ENCODE measurements at regions not wholly inside any gene's neighbourhood (a gene's known extent, or its start where the extent isn't known, plus 50 kb on each side); places are given as distances from the start of the nearest gene placed in this dataset.

DNA sequence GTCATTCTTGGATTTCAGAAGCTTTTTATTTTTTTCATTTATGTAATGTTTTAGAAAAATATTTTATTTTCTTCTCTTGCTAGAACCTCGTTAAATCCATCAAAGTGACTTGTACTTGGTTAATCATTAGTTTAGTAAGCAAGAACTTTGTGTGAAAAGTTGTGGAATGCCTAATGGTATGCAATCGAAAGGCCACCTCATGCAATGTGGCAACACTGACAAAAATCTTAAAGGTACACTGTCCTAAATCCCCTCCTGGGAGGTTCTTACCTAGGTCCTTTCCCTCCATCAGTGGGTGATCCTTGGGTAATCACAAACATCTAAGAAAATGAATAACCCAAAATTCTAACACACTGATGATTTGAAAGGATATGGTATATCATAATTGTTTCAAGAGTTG, 304.2 kb downstream of the DNAH5 start:
- H3K36me3 Mint-ChIP-seq = no peaks in the 10 kb centered on the region
- no peak overlapping the region for H3K27ac Mint-ChIP-seq
- no peaks in the 10 kb centered on the region for H3K4me1 Mint-ChIP-seq (ENCODE audit: low read depth in 2 of 2)
- no peak for ATAC-seq
- no peak overlapping the region for H3K4me3 Mint-ChIP-seq
- peaks cover 14% of the 10 kb centered on the region for H3K9me3 Mint-ChIP-seq
- H3K27me3 Mint-ChIP-seq = no peaks in the 10 kb centered on the region
- DNase-seq (ENCODE audit: low spot score) = no peak

GRCh38 chr5:13632676-13633075, 311.8 kb downstream of the DNAH5 start:
- DNase-seq (ENCODE audit: low spot score) (no peak), ATAC-seq (no peak)
- no peaks in the 10 kb centered on the region for H3K27me3 Mint-ChIP-seq
- H3K4me3 Mint-ChIP-seq = no peak overlapping the region
- H3K36me3 Mint-ChIP-seq = no peaks in the 10 kb centered on the region
- H3K4me1 Mint-ChIP-seq (ENCODE audit: low read depth in 2 of 2) = no peaks in the 10 kb centered on the region
- H3K9me3 Mint-ChIP-seq = peaks cover 11% of the 10 kb centered on the region
- H3K27ac Mint-ChIP-seq = no peak overlapping the region

- H3K36me3 Mint-ChIP-seq = no peaks in the 10 kb centered on the region
- H3K4me1 Mint-ChIP-seq (ENCODE audit: low read depth in 2 of 2) = no peaks in the 10 kb centered on the region
- H3K27ac Mint-ChIP-seq = no peak overlapping the region
- no peaks in the 10 kb centered on the region for H3K27me3 Mint-ChIP-seq
- H3K4me3 Mint-ChIP-seq = no peak overlapping the region
- ATAC-seq (no peak), DNase-seq (ENCODE audit: low spot score) (no peak)
- peaks cover 11% of the 10 kb centered on the region for H3K9me3 Mint-ChIP-seq
Measured at GRCh38 chr5:13629218-13629617, 315.3 kb downstream of the DNAH5 start.

DNA sequence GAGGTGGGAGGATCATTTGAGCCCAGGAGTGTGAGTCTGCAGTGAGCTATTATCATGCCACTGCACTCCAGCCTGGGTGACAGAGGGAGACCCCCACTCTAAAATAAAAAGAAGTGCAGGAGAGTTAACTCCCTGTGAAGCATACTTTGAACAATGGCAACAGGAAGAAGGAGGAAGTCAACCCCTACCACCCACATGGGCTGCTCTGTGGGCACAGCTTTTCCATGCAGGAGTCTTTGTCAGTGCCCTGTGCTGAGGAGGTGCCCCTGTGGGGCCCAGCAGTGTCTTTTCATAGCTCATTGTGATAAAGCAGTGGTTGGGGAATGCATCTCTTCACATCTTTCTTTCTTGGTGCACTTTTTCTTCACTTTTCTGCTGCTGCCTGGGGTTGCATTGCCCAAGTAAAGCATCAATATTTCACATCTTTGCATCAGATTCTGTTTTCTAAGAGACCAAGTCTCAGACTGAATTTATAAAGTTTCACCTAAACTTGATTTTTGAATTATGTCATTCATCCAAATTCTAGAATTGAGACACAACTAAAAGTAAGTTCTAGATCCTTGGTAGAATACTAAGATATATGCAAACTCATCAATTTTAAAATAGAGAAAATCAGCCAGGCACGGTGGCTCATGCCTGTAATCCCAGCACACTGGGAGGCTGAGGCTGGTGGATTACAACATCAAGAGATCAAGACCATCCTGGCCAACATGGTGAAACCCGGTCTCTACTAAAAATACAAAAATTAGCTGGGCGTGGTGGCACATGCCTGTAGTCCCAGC, 316.6 kb downstream of the DNAH5 start:
- DNase-seq (ENCODE audit: low spot score) (no peak), ATAC-seq (no peak)
- no peak overlapping the region for H3K27ac Mint-ChIP-seq
- no peaks in the 10 kb centered on the region for H3K27me3 Mint-ChIP-seq
- peaks cover 13% of the 10 kb centered on the region for H3K9me3 Mint-ChIP-seq
- no peak overlapping the region for H3K4me3 Mint-ChIP-seq
- H3K4me1 Mint-ChIP-seq (ENCODE audit: low read depth in 2 of 2) = no peaks in the 10 kb centered on the region
- no peaks in the 10 kb centered on the region for H3K36me3 Mint-ChIP-seq

DNA sequence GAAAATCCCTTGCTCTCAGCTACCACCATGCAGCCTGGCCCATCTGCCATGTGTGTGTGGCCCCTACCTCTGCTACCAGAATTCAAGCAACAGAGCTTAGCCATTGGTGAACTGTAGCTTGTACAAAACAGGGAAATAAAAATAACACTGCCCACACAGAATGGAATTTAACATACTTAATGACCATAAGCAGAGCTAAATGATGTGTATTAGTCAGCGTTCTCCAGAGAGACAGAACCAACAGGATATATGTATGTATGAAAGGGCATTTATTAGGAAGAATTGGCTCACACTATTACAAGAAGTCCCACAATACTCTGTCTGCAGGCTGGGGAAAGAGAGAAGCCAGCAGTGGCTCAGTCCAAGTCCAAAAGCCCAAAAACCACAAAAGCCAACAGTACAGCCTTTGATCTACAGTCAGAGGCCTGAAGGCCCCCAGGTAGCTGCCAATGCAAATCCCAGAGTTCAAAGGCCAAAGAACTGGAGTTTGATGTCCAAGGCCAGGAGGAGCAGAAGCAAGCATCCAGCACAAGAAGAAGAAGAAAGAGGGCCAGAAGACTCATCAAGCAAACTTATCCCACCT, 318.8 kb downstream of the DNAH5 start:
- no peak for ATAC-seq
- no peak overlapping the region for H3K4me3 Mint-ChIP-seq
- H3K27me3 Mint-ChIP-seq = no peaks in the 10 kb centered on the region

DNA sequence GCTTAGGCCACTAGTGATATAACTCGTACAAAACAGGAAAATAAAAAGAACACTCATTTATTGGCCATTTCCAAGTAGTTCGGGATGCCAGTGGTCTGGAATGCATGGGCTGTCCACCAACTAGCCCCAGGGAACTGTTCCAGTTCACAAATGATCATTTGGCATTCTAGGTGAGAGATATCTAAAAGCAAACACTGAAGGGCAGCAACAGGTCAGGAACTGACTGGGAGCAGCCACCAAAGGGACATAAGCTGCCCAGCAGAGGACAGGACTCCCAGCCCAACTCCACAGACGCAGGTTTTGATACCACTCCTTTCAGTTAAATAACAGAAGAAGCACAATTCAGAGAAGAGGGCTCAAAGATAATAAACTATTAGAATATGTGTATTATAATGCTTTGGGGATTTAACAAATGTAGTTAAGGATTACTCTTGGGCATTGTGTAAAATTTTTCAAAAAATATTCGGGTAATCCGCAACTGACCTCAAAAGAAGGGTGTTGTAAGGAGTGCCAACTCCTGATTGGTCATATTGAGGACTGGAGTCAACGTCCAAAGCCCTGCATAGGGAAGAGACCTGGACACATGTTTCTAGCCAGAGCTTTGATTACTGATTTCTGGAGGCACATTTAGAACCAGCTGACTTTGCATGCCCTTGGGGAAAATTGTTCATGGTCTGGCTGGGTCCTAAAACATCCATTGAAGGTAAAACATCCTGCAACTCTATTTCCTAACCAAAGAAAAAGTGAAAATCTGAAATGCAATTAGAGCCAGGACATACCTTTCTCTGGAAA, 320.0 kb downstream of the DNAH5 start:
- peaks cover 16% of the 10 kb centered on the region for H3K9me3 Mint-ChIP-seq
- no peak for DNase-seq (ENCODE audit: low spot score)
- no peak overlapping the region for H3K27ac Mint-ChIP-seq
- H3K4me3 Mint-ChIP-seq = no peak overlapping the region
- H3K27me3 Mint-ChIP-seq = no peaks in the 10 kb centered on the region
- H3K36me3 Mint-ChIP-seq = no peaks in the 10 kb centered on the region
- no peak for ATAC-seq
- no peaks in the 10 kb centered on the region for H3K4me1 Mint-ChIP-seq (ENCODE audit: low read depth in 2 of 2)

More for the DNA sequence above, 318.8 kb downstream of the DNAH5 start:
- DNase-seq (ENCODE audit: low spot score) = no peak
- Mint-ChIP-seq H3K4me1 (ENCODE audit: low read depth in 2 of 2) (no peaks in the 10 kb centered on the region), H3K27ac (no peak overlapping the region), H3K9me3 (peaks cover 14% of the 10 kb centered on the region), H3K36me3 (no peaks in the 10 kb centered on the region)

GRCh38 chr5:13613621-13614020, 330.9 kb downstream of the DNAH5 start:
- ATAC-seq (no peak), DNase-seq (ENCODE audit: low spot score) (no peak)
- peaks cover 22% of the 10 kb centered on the region for H3K9me3 Mint-ChIP-seq

DNA sequence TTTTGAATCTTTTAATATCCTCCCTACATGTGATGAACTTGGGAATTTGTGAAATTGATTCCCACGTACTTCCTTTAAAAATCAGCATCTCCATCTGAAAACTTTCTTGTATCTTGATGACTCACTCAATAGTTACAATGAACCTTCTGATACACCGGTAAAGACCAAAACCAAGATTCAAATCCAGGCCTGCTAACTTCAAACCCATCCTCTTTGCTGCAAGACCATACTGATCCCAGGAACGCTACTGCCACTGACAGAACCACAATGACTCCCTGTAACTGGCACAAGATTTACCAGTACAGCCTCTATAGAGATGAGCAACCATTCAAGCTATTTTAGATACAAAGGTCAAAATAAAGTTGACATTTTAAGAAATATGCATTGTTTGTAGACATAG, 332.9 kb downstream of the DNAH5 start:
- Mint-ChIP-seq H3K4me1 (ENCODE audit: low read depth in 2 of 2) (no peaks in the 10 kb centered on the region), H3K27ac (no peak overlapping the region), H3K4me3 (no peak overlapping the region), H3K9me3 (peaks cover 30% of the 10 kb centered on the region), H3K36me3 (peaks cover 12% of the 10 kb centered on the region), H3K27me3 (no peaks in the 10 kb centered on the region)
- ATAC-seq (no peak), DNase-seq (ENCODE audit: low spot score) (no peak)

More at GRCh38 chr5:13613621-13614020, 330.9 kb downstream of the DNAH5 start:
- Mint-ChIP-seq H3K4me1 (ENCODE audit: low read depth in 2 of 2) (no peaks in the 10 kb centered on the region), H3K27me3 (no peaks in the 10 kb centered on the region), H3K27ac (no peak overlapping the region), H3K4me3 (no peak overlapping the region), H3K36me3 (peaks cover 12% of the 10 kb centered on the region)

DNA sequence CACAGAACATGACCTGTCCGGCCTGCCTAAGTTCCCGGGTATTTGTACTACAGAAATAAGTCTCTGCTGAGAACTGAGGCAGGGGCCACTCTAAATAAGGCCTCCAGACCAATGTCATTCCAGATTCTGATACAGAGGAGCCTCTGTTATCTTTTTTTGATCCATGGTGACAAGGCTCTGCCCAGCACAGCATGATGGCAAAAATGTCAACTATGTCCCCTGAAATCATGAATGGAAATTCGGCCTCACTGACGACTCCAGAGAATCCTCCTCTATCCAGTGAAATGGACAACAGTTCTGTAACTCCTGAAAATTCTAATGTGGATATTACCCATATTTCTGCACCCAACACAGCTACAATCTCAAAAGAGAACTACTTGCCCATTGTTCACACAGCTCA, 335.0 kb downstream of the DNAH5 start:
- Mint-ChIP-seq H3K4me3 (no peak overlapping the region), H3K9me3 (peaks cover 18% of the 10 kb centered on the region), H3K36me3 (no peaks in the 10 kb centered on the region), H3K27ac (no peak overlapping the region), H3K4me1 (ENCODE audit: low read depth in 2 of 2) (no peaks in the 10 kb centered on the region), H3K27me3 (no peaks in the 10 kb centered on the region)
- no peak for ATAC-seq
- no peak for DNase-seq (ENCODE audit: low spot score)

DNA sequence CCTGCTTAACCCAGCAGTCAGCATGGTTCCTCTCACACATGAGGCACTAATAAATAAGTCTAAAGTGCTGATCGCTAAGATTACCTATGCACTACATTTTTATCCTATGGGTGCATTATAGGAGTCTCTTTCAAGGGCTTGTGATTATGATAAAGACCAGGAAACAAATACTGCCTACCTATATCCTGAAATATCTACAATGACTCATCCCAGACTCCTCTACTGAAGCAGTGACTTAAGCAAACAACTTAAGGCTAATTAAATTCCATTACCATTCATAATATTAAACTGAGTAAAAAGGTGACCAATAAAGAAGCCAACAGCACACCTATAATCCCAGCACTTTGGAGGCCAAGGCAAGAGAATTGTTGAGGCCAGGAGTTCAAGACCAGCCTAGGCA, 338.4 kb downstream of the DNAH5 start:
- no peak for DNase-seq (ENCODE audit: low spot score)
- no peaks in the 10 kb centered on the region for H3K36me3 Mint-ChIP-seq
- H3K27ac Mint-ChIP-seq = no peak overlapping the region
- no peaks in the 10 kb centered on the region for H3K27me3 Mint-ChIP-seq
- no peak for ATAC-seq
- peaks cover 15% of the 10 kb centered on the region for H3K9me3 Mint-ChIP-seq
- H3K4me3 Mint-ChIP-seq = no peak overlapping the region
- no peaks in the 10 kb centered on the region for H3K4me1 Mint-ChIP-seq (ENCODE audit: low read depth in 2 of 2)

DNA sequence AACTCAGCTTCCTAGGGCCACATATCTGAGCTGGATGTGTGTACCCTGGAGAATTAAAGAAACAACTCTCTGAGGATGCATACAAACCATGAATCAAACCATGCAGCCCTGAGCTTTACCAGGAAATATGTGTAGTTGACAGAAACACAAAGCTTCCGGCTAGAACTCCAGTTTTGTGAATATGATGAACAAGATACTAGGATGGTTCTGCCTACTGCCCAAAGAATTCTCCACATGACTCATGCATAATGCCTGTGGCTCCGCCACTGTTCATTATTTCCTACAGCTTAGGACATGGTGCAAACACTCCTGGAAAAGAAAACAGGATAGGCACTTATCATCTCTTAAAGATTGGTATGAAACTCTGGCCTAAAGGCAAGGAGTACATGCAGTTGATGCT, 343.4 kb downstream of the DNAH5 start:
- no peaks in the 10 kb centered on the region for H3K36me3 Mint-ChIP-seq
- peaks cover 13% of the 10 kb centered on the region for H3K9me3 Mint-ChIP-seq
- ATAC-seq (no peak), DNase-seq (ENCODE audit: low spot score) (no peak)
- H3K27me3 Mint-ChIP-seq = no peaks in the 10 kb centered on the region
- H3K4me1 Mint-ChIP-seq (ENCODE audit: low read depth in 2 of 2) = no peaks in the 10 kb centered on the region
- H3K27ac Mint-ChIP-seq = no peak overlapping the region
- H3K4me3 Mint-ChIP-seq = no peak overlapping the region

DNA sequence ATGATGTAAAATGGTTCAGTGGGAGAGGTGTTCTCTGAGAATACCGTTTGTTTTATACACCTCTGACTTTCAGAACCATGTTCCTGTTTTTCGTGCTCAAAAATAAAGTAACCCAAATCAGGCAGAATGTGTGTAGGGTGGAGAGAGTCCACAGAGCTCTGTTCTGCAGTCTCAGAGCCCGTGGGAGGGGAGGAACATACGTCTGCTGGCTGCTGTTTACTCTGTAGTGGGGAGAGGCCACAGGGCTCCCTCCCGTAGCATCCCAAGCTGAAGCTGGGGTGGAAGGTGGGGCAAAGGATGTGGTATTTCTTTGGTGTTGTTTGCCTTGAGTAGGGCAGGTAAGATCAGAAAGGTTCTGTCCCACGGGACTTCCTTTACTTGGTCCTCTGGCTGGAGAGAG, 348.5 kb downstream of the DNAH5 start:
- Mint-ChIP-seq H3K27ac (no peak overlapping the region), H3K4me3 (no peak overlapping the region), H3K27me3 (no peaks in the 10 kb centered on the region), H3K36me3 (no peaks in the 10 kb centered on the region), H3K9me3 (peaks cover 16% of the 10 kb centered on the region), H3K4me1 (ENCODE audit: low read depth in 2 of 2) (no peaks in the 10 kb centered on the region)
- DNase-seq (ENCODE audit: low spot score) (no peak), ATAC-seq (no peak)

GRCh38 chr5:13591621-13592020, 352.9 kb downstream of the DNAH5 start:
- no peak overlapping the region for H3K27ac Mint-ChIP-seq
- no peaks in the 10 kb centered on the region for H3K27me3 Mint-ChIP-seq
- H3K36me3 Mint-ChIP-seq = no peaks in the 10 kb centered on the region
- no peaks in the 10 kb centered on the region for H3K4me1 Mint-ChIP-seq (ENCODE audit: low read depth in 2 of 2)
- H3K9me3 Mint-ChIP-seq = peaks cover 13% of the 10 kb centered on the region
- ATAC-seq = no peak
- H3K4me3 Mint-ChIP-seq = no peak overlapping the region
- DNase-seq (ENCODE audit: low spot score) = no peak

DNA sequence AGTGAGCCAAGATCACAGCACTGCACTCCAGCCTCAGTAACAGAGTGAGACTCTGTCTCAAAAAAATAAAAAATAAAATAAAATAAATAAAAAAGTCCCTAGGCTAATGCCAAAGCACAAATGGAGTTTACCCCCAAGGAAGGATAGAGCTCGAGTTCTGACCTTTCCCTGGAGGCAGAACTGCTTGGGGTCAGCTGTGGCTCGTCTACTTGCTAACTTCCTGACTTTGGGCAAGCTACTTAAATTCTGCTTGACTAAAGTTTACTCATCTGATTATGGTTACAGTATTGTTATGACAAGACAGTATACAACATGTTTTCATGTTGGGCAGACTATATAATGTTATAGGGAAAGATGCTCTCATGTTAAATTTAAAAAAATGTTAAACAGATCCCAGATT, 359.2 kb downstream of the DNAH5 start:
- no peak overlapping the region for H3K27ac Mint-ChIP-seq
- no peak overlapping the region for H3K4me3 Mint-ChIP-seq
- no peaks in the 10 kb centered on the region for H3K4me1 Mint-ChIP-seq (ENCODE audit: low read depth in 2 of 2)
- no peaks in the 10 kb centered on the region for H3K36me3 Mint-ChIP-seq
- H3K9me3 Mint-ChIP-seq = peaks cover 3% of the 10 kb centered on the region
- ATAC-seq (no peak), DNase-seq (ENCODE audit: low spot score) (no peak)
- no peaks in the 10 kb centered on the region for H3K27me3 Mint-ChIP-seq
